GM12878 (cell line): ENCODE measurements at regions not wholly inside any gene's neighbourhood (a gene's known extent, or its start where the extent isn't known, plus 50 kb on each side); places are given as distances from the start of the nearest gene placed in this dataset.

Experiments
- ATAC-seq: fragments of 200-7000 bp; cut with Tn5 transposase; 3 replicates; pipeline ENCODE4 v1.9.1; 2020; ENCODE audit warnings: mild to moderate bottlenecking, moderate library complexity
- BruUV-seq: library from RNA; stranded (reverse); fragments of 400-500 nt; replicated peaks from 2 replicates; lab custom pipeline; 2021; lab: Mats Ljungman, UMichigan
- CTCF ChIA-PET: fragments of 300-600 bp; sonication (Branson Sonifier 250); formaldehyde crosslinking; extraction: SDS; loops from one replicate; lab custom pipeline; 2021; ENCODE audit warnings: inconsistent platforms; lab: Yijun Ruan, JAX
- POLR2A ChIA-PET: fragments of 350-600 bp; formaldehyde crosslinking; extraction: SDS; loops from one replicate; lab custom pipeline; 2021; ENCODE audit warnings: inconsistent platforms; lab: Charles Lee
- RAD21 ChIA-PET: fragments of 300-600 bp; sonication (Branson Sonifier 250); formaldehyde crosslinking; loops from one replicate; lab custom pipeline; 2023; ENCODE audit warnings: antibody characterized with exemption; ENCODE audit not compliant: unreplicated experiment; lab: Charles Lee
- SMC1A ChIA-PET: fragments of 300-600 bp; sonication (Branson Sonifier 250); formaldehyde crosslinking; loops from one replicate; lab custom pipeline; 2023; ENCODE audit not compliant: unreplicated experiment, uncharacterized antibody; lab: Charles Lee
- DNase-seq: peaks from one replicate; pipeline ENCODE4 v3.0.0-alpha.2; 2011; ENCODE audit warnings: low read depth, low spot score
- FAIRE-seq: peaks from 3 replicates; lab custom pipeline; 2011; peaks lifted over from hg19 to GRCh38; lab: Jason Lieb, UNC
- H2AFZ ChIP-seq: 2 replicates; pipeline ENCODE4 v1.6.0; 2011; ENCODE audit warnings: low read depth, low read length, control low read depth; ENCODE audit not compliant: control insufficient read depth
- H3K27ac ChIP-seq: 2 replicates; pipeline ENCODE4 v1.5.1; 2011; ENCODE audit warnings: control low read depth; ENCODE audit not compliant: control insufficient read depth, insufficient read depth
- H3K27me3 ChIP-seq, 2 experiments: replicated peaks in 1 of 2; 2 replicates each; pipeline versions ENCODE4 v1.6.0 to v1.6.1; 2011; ENCODE audit warnings: low read length in 1 of 2; ENCODE audit not compliant: control insufficient read depth in 2 of 2, insufficient read depth in 2 of 2
- H3K36me3 ChIP-seq, 2 experiments: 2 replicates each; pipeline ENCODE4 v1.5.1; 2011; ENCODE audit warnings: low read length in 1 of 2; ENCODE audit not compliant: control insufficient read depth in 2 of 2, insufficient read depth in 2 of 2
- H3K4me1 ChIP-seq: 2 replicates; pipeline ENCODE4 v1.6.1; 2011; ENCODE audit warnings: mild to moderate bottlenecking, low read length, moderate library complexity, mixed read lengths; ENCODE audit not compliant: control insufficient read depth, insufficient read depth
- H3K4me2 ChIP-seq: 2 replicates; pipeline ENCODE4 v1.6.0; 2011; ENCODE audit warnings: control low read depth; ENCODE audit not compliant: control insufficient read depth, insufficient read depth
- H3K4me3 ChIP-seq: fragments of 200-600 bp; sonication (generic); 2 replicates; pipeline ENCODE4 v1.5.1; 2016
- H3K79me2 ChIP-seq: 2 replicates; pipeline ENCODE4 v1.6.0; 2011; ENCODE audit warnings: low read length; ENCODE audit not compliant: control insufficient read depth, insufficient read depth
- H3K9ac ChIP-seq: 2 replicates; pipeline ENCODE4 v1.8.0; 2011; ENCODE audit warnings: low read length, control low read depth, mixed read lengths; ENCODE audit not compliant: control insufficient read depth, insufficient read depth
- H3K9me3 ChIP-seq: replicated peaks from 3 replicates; pipeline ENCODE4 v1.5.1; 2011; ENCODE audit warnings: mild to moderate bottlenecking, low read length; ENCODE audit not compliant: control insufficient read depth, insufficient read depth
- H4K20me1 ChIP-seq: 2 replicates; pipeline ENCODE4 v1.6.0; 2011; ENCODE audit not compliant: control insufficient read depth, insufficient read depth
- BCL11A ChIP-seq: IDR thresholded peaks from 2 replicates; pipeline ENCODE4 v1.6.1; 2011; ENCODE audit warnings: low read depth, low read length
- CEBPB ChIP-seq, 2 experiments: fragments of 150-350 bp in 1 of 2; IDR thresholded peaks; 2 replicates each; pipeline ENCODE4 v1.6.1; 2012 to 2014; ENCODE audit warnings: low read depth in 2 of 2, low read length in 2 of 2, borderline replicate concordance in 1 of 2, inconsistent platforms in 1 of 2
- EP300 ChIP-seq, 2 experiments: fragments of 150-350 bp in 1 of 2; IDR thresholded peaks; 2 replicates each; pipeline ENCODE4 v1.6.1; 2011 to 2012; ENCODE audit warnings: low read depth in 2 of 2, low read length in 2 of 2, borderline replicate concordance in 1 of 2, improper control_type of control experiment in 1 of 2, inconsistent platforms in 1 of 2; ENCODE audit not compliant: control insufficient read depth in 1 of 2
- GATAD2B ChIP-seq: fragments of 450-650 bp; conservative IDR thresholded peaks from 2 replicates; pipeline ENCODE4 v1.6.1; 2017; ENCODE audit warnings: low read depth, mild to moderate bottlenecking, moderate library complexity
- PBX3 ChIP-seq: IDR thresholded peaks from 2 replicates; pipeline ENCODE4 v1.6.1; 2011; ENCODE audit warnings: mild to moderate bottlenecking, low read depth, low read length, moderate library complexity; ENCODE audit not compliant: insufficient replicate concordance
- SIX5 ChIP-seq: IDR thresholded peaks from 2 replicates; pipeline ENCODE4 v1.6.1; 2011; ENCODE audit warnings: mild to moderate bottlenecking, low read depth, low read length, moderate library complexity; ENCODE audit not compliant: severe bottlenecking
- ZNF24 ChIP-seq: fragments of 450-650 bp; IDR thresholded peaks from 2 replicates; pipeline ENCODE4 v1.6.1; 2017; ENCODE audit warnings: antibody characterized with exemption, mild to moderate bottlenecking
- WGBS: methylation state at CpG from one replicate; pipeline ENCODE4 v1.1.6; 2016; ENCODE audit warnings: low lambda C conversion rate; ENCODE audit not compliant: insufficient replicate concordance, insufficient coverage; ENCODE audit errors: missing lambda C conversion rate; 5-methylcytosine and 5-hydroxymethylcytosine counted together
- in situ Hi-C: fragments of 300-500 bp; cut with MboI; formaldehyde crosslinking; loops from 9 replicates; pipeline ENCODE4 v1.14.3; 2018; ENCODE audit warnings: mixed read lengths
- intact Hi-C: fragments of 100-400 bp; cut with micrococcal nuclease; formaldehyde crosslinking; loops from one replicate; pipeline ENCODE4 v1.14.2; 2022; ENCODE audit not compliant: unreplicated experiment
- TF ChIP-seq, protein P1 (sequence below): fragments of 450-650 bp; formaldehyde crosslinking; IDR thresholded peaks from 2 replicates; pipeline ENCODE4 v1.4.0; 2022; ENCODE audit warnings: mild to moderate bottlenecking, moderate library complexity
- TF ChIP-seq, protein P2 (sequence below): fragments of 450-650 bp; IDR thresholded peaks from 2 replicates; pipeline ENCODE4 v1.6.1; 2016; ENCODE audit warnings: mild to moderate bottlenecking

- Histone ChIP-seq H4K20me1 (no peaks in the 10 kb centered on the region), H3K27ac (no peak overlapping the region), H3K27me3 (peaks cover 0 to 2% of the 10 kb centered on the region in 2 experiments; a peak in 2 of 4 replicates), H3K4me2 (no peak overlapping the region), H3K9ac (no peak overlapping the region), H3K4me3 (no peak overlapping the region), H3K9me3 (no peaks in the 10 kb centered on the region; the same call in 2 of the 3 replicates), H3K4me1 (no peaks in the 10 kb centered on the region), H2AFZ (no peak overlapping the region), H3K79me2 (no peaks in the 10 kb centered on the region), H3K36me3 (no peaks in the 10 kb centered on the region)
- ChIA-PET POLR2A (no interaction called here), RAD21 (no interaction called here), CTCF (no interaction called here), SMC1A (interaction anchor here (0.9 to 1.4 kb wide), 2 partner anchors 8 to 11 kb away, joined by 3 read pairs; no protein-coding TSS in a partner anchor)
- WGBS, result 67% methylated on average over 1 of the region's 1 CpG
- no peak for DNase-seq
- FAIRE-seq, result no peak
- in situ Hi-C loops, result no loop called here
- TF ChIP-seq BCL11A (no peak), PBX3 (no peak), CEBPB (IDR thresholded peaks at IDR 0.05; ENCODE audit: borderline replicate concordance in 1 of 2, low read depth in 2 of 2, low read length in 2 of 2) (no peak), GATAD2B (no peak), ZNF24 (no peak)
- no peak for ATAC-seq
- BruUV-seq, result no TSS peak
- intact Hi-C loops, result no loop called here
Measured at GRCh38 chr18:48479531-48479930, 59.3 kb upstream of the CTIF start.

- RAD21 ChIA-PET, result no interaction called here
- Histone ChIP-seq H3K79me2 (no peaks in the 10 kb centered on the region), H4K20me1 (no peaks in the 10 kb centered on the region), H3K27me3 (peaks cover 0 to 2% of the 10 kb centered on the region in 2 experiments; a peak in 2 of 4 replicates), H3K4me2 (no peak overlapping the region), H3K9me3 (no peaks in the 10 kb centered on the region; the same call in 2 of the 3 replicates), H2AFZ (no peak overlapping the region), H3K36me3 (no peaks in the 10 kb centered on the region), H3K9ac (no peak overlapping the region), H3K4me3 (no peak overlapping the region), H3K27ac (no peak overlapping the region), H3K4me1 (no peaks in the 10 kb centered on the region)
- no peak for FAIRE-seq
- CTCF ChIA-PET, result interaction anchor here (1.2 to 1.3 kb wide), 2 partner anchors 166 to 186 kb away, joined by 3 read pairs; no protein-coding TSS in a partner anchor
- WGBS, result 24% methylated on average over 2 of the region's 2 CpGs
- in situ Hi-C loops (no loop called here), intact Hi-C loops (no loop called here)
- DNase-seq, result no peak
- ATAC-seq, result no peak
- BruUV-seq, result no TSS peak
- POLR2A ChIA-PET, result no interaction called here
- SMC1A ChIA-PET, result interaction anchor here (1.0 kb wide), 1 partner anchor 191 kb away, joined by 3 read pairs; no protein-coding TSS in a partner anchor
- no peak for TF ChIP-seq SIX5
- TF ChIP-seq EP300 (IDR thresholded peaks at IDR 0.05; ENCODE audit: borderline replicate concordance in 1 of 2, control insufficient read depth in 1 of 2, low read depth in 2 of 2, low read length in 2 of 2), result no peak
- TF ChIP-seq, protein P1, sequence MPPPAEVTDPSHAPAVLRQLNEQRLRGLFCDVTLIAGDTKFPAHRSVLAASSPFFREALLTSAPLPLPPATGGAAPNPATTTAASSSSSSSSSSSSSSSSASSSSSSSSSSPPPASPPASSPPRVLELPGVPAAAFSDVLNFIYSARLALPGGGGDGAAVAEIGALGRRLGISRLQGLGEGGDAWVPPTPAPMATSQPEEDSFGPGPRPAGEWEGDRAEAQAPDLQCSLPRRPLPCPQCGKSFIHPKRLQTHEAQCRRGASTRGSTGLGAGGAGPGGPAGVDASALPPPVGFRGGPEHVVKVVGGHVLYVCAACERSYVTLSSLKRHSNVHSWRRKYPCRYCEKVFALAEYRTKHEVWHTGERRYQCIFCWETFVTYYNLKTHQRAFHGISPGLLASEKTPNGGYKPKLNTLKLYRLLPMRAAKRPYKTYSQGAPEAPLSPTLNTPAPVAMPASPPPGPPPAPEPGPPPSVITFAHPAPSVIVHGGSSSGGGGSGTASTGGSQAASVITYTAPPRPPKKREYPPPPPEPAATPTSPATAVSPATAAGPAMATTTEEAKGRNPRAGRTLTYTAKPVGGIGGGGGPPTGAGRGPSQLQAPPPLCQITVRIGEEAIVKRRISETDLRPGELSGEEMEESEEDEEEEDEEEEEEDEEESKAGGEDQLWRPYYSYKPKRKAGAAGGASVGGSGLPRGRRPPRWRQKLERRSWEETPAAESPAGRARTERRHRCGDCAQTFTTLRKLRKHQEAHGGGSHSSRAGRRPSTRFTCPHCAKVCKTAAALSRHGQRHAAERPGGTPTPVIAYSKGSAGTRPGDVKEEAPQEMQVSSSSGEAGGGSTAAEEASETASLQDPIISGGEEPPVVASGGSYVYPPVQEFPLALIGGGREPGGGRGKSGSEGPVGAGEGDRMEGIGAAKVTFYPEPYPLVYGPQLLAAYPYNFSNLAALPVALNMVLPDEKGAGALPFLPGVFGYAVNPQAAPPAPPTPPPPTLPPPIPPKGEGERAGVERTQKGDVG (CRISPR knock-in tag), result no peak
- TF ChIP-seq, protein P2, sequence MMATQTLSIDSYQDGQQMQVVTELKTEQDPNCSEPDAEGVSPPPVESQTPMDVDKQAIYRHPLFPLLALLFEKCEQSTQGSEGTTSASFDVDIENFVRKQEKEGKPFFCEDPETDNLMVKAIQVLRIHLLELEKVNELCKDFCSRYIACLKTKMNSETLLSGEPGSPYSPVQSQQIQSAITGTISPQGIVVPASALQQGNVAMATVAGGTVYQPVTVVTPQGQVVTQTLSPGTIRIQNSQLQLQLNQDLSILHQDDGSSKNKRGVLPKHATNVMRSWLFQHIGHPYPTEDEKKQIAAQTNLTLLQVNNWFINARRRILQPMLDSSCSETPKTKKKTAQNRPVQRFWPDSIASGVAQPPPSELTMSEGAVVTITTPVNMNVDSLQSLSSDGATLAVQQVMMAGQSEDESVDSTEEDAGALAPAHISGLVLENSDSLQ, result no peak
Measured at GRCh38 chr18:48477348-48477747, 61.5 kb upstream of the CTIF start.
